Muscle of back (tissue), 3 donors: ENCODE measurements at regions not wholly inside any gene's neighbourhood (a gene's known extent, or its start where the extent isn't known, plus 50 kb on each side); places are given as distances from the start of the nearest gene placed in this dataset.

ENCODE experiments used
- DNase-seq, 3 donors: peaks; one replicate each; pipeline versions ENCODE4 v3.0.0 to v3.0.0-alpha.2; 2013

DNA sequence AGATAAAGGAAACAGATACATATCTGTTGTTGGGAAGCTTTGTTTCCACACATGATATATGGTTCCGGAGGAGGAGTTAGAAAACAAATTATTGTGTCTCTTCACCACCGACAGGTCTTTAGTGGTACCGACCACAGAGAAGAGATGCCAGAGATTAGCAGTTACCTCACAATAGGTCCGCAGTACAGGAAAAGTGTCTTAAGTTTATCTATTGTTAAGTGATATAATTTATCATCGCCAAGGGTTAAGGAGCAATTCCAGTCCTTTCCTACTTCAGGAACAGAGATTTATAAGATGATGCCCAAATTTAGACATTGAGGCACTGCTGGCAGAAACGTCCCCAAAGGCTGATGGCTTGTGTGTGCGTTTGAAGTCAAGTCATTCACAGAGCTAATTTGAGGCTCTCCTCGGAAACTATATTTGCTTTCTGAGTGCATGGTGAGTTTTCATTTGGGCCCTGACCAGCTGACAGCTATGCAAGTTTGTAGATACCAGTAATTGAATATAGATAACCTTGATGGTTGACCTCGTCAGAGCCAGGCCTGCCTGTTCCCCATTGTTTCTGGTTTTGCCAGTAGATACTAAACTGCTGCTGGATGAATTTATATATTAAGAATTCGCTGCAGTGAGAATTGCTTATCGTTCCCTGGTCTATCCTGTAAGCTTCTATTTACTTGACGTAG, 196.4 kb upstream of the IRX3 start:
- no peak for DNase-seq

DNA sequence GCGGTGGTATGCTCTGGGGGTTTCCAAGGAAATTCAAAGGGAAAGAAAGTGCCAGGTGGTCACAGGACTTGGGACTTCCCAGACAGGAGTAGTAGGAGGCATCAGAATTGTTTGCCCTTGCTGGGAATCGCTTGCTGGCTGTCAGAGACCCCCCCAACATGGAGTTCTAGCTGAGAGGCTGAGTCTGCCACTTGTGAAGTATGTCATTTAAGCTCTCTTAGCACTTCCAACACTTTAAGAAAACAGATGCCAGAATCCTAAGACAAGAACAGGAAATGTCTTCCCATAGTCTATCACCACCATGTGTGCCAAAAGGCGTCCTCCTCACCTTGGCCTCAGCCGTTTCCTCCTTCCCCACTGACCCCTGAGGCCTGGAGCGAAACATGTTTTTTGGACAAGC, 193.8 kb upstream of the IRX3 start:
- DNase-seq = no peak

DNA sequence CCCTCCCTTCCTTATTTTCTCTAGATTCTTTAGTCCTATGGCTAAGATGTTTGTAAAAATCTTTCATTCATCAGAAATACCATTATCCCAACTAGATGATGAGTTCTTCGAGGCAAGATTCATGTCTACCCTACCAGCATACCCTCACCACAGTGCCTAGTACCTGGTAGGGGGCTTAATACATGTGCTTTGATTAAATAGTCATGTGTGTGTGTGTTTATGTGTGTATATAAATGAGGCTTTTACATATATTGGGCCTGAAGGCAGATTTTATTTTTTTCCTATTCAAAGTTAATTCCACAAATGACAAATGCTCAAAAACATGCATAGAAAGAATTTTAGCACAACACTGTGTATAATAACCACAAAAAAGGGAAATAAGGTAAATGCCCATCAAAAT, 193.0 kb upstream of the IRX3 start:
- DNase-seq = no peak

DNA sequence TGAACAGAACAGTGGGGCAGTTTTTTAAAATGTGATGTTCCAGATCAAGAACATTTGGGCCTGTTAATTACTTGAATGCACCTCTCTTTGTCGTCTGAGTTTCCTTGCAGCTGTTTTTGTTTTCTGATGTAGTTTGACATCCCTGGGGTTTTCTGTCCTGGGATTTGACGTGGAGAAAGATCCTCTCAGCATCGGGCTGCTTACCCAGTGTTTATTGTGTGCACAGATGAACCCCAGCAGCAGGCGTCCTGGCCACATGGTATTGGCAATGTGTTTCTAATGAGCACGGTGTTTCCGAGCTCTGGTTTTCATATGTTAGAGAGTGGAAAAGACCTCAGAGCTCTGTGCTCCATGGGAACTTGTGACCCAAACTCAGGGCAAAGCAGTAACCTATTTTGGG, 191.1 kb upstream of the IRX3 start:
- DNase-seq = peak in 1 of 3 donors; percentile 32

DNA sequence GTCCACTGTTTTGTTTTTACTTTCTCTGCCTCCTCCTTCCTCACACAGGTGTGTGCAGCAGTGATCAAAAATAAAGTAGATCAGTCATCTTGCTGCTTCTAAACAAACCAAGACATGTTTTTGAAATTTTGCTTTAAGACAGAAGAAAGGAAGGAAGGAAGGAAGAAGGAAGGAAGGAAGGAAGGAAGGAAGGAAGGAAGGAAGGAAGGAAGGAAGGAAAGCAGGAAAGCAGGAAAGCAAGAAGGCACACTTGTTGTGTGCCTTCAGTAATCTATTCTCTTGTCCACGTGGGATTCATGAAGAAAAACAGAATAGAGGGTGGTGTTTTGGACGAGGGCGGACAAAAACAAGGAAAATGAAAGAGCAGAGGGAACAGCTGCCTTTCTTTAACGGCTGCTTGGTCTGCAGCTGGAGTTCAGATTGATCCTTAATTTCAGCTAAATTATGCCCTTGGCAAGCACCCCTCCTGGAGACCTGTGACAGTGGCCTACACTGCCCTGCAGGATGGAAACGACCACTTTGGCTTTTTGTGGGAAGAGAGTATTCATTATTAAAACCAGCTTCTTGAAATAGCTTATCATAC, 188.5 kb upstream of the IRX3 start:
- peak in 1 of 3 donors; percentile 29 for DNase-seq

DNA sequence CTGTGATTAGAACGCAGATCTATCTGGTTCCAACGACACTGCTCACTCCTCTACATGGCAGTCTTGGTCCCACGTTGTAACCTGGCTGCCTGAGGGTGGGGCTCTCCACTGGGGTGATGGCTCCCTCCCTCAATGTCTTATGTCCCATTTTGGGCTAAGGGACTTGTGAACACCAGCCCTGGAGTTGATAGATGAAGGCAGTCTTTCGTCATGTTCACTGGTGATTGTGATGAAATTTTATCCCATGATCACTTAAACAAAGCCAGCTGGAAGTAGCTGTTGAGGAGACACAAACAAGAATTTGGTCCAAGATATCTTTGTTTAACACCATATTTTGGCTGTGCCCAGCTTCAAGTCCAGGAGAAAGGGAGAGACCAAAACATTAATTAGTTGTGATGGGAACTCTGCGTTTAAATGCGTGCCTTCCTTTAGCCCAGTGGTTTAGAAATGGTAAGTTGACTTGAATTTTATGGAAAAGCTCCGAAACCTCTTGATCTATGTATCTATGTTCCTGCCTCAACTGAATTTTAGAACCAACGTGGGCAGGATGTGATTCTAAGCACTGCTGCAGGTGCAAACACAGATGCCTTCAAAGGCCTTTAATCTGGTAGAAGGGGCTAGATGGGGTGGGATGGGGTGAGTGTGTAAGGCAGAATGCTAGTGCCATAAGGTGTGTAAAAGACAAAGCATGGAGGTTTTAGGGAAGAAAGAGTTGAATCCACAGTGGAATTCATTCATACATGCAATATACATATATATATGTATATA, 186.8 kb upstream of the IRX3 start:
- no peak for DNase-seq

DNA sequence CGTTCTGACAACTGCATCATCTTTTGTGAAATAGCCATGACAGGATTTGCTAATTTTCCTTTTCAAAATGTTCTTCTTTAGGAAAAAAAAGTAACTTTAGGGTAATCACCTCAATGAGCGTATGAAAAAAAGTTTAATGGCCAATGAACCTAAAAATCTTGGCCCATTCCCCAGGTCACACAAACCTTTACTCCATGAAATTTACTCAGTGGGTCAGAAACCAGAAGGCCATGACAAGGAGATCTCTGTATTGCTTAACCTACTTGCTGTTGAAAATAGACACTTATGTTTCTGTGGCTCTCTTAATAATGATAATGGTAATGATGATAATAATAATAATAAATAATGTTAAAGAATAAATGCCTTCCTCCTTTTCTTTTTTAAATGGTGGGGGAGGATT, 180.8 kb upstream of the IRX3 start:
- DNase-seq = no peak

DNA sequence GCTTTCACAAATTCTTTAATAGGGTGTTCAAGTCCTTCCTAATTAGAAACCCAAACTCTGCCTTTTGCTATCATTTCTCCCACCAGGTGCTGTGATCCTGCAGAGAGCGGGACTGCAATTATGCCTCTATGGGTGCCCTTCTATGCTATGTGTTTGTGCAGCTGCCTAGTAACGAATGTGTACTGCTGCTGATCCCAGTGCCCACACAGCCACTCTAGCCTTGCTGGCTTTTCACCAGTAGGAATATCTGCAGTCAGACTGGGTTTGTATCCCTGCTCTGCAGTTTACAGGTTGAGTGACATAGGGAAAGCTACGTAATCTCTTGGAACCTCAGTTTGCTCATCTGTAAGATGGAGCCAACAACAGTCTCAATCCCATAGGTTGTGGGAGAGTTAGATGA, 179.6 kb upstream of the IRX3 start:
- no peak for DNase-seq

DNA sequence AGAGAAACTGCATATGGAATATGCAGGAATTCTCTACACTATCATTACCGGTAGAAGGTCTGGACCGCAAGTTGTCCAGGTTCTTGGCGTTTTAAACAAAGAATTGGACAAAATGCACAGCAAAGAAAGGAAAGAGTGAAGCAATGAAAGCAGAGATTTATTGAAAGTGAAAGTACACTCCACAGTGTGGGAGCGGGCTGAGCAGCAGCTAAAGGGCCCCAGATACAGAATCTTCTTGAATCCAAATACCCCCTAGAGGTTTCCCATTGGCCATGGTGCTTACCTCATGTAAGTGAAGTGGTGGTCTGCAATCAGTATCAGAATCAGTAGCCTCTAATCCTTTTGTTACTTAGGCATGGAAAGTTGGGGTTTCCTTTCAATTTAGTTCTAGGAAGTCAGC, 178.5 kb upstream of the IRX3 start:
- no peak for DNase-seq

DNA sequence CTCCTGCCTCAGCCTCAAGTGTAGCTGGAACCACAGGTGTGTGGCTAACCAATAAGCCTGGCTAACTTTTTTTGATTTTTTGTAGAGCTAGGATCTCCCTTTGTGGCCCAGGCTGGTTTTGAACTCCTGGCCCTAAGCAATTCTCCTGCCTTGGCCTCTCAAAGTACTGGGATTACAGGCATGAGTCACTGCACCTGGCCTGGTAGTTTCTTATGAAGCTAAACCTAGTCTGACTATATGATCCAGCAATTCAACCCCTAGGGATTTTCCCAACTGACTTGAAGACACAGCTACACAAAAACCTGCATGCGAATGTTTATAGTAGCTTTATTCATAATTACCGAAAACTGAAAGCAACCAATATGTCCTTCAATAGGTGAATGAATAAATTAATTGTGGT, 176.2 kb upstream of the IRX3 start:
- DNase-seq = no peak

DNA sequence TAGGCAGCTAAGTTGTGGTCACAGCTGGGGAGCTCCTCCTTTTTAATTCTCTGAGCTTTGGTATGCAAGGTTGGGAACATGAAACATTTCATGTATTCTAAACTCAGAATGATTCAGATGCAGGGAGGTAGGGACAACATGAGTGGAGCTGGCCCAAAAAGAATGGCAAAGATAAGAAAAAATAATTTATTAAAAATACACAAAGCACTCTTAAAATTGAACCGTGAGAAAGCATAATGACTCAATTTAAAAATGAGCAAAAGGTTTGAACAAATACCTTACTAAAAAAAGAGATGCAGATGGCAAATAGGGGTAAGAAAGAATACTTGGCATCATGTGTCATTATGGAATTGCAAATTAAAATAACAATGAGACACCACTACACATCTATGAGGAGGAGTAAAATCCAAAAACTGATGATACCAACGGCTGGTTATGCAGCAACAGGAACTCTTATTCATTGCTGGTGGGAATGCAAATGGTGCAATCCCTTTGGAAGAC, 175.6 kb upstream of the IRX3 start:
- DNase-seq = peak in 1 of 3 donors; percentile 86

DNA sequence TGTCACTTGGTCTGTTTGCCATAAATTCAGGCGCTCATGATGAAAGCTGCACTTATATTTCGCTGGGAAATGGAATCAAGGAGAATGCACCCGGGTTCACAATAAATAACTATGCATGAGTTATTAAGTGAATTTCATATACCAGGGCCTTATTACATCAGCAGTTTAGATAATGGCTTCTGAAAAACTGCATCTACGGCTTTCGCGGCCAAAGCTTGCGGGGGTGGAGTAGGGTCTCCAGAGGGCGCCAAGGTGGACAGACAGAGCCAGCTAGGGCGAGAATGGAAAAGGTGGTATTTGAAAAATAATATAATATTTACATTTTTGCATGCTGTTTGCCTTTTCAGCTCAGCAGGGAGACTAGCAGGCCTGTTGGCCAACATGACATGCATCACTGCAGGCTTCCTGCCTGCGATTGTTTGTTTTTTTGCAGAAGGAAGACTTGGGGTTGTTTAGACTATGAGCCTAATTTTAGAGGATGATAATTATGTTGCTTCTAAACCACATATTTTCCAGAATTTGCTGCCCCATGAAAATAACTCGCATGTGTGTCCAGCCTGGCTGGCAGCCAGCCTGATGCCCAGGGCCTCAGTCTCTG, 173.8 kb upstream of the IRX3 start:
- DNase-seq = no peak

DNA sequence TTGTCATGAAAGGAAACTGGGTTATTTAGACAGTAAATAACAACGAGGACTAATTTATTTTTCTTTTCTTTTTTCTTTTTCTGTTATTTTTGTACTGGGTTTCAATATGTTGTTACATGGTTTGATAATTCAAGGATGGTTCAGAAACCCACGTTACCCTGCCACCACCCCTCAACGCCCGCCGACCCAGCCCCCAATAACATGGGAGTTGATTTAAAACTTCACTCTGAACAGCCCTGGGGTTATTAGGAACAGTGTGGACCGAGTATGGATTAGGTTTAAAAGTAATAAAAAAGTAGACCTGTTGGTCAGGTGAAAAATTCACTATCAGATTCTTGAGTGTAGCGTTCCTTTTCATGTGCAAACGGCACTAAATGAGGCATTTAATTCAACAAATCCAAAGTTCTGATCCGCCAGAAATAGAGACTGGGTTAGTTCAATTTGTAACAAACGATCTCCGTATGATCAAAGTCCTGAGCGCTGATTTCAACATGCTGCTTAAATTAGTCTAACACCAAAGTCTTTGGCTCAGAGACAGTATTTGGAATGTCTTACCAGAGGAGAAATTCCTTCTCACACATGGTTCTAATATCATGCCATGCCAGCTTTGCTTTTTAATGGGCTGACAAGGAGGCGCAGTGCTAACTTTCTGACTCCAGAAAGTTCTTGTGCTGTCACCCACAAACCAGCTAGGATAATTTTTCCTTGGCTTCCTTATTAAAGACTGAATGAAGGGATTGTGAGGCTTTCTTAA, 173.1 kb upstream of the IRX3 start:
- DNase-seq = peak in 2 of 3 donors; percentile 27 to 77

DNA sequence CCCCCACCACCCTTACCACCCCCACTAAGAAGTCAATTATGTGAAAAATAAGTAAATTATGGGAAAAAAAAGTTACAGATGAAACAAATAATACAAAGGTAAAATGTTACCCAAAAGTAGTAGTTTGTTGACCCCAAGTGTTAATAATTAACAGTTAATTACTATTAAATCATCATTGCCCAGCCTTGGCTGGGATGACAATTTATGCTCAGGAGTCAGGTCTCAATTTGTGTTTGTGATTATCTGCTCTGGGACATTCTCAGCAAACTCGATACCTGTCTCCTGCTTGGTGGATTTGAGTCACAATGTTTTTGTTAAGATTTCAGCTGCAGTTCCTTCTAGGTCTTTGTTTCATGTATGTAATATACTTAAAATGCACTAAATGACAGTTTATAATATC, 172.3 kb upstream of the IRX3 start:
- no peak for DNase-seq

DNA sequence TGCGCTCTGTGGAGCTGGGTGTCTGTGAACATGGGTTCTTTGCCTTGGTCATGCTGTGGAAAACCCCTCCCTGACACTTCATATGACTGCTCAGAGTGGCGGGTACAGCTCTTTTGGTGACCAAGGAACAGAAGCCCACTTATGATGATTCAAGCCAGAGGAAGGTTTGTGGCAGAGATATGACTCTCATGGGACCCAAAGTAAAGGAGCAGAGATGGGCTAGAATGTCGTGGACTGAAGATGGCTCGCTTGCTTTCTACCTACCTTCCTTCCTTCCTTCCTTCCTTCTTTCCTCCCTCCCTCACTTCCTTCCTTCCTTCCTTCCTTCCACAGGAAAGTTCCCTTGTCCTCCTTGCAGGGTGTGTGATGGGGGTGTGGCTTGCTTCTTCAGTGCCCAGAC, 169.7 kb upstream of the IRX3 start:
- no peak for DNase-seq

DNA sequence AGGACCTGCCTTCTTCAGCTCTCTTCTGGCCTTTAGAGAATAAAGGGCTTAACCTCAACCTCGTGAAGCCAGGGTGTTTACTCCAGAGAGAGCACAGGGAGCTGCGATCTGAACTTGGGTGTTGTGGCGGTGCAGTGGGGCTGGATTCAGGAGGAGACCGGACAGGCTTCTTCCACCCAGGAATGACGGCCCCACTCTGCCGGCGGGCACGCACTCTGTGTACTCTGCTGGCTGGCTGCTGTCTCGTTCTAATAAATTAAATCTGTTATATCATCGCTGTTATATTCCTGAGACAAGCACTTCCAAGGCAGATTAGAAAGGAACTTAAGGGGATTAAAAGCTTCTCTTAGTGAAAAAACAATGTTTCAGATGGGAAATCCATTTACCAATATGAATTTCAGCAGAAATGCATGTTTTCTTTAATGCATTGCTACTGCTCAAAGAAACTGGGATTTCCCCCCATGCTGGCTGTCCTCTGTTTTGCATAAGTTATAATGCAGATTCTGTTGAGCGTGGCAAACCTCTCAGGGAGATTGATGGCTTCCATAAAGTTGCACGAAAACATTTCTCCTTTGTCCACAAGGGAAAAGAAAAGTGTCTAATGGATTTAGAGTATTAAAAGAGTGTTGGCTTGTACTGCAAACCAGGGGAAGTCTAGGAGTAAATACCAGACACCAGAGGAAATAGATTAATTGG, 168.6 kb upstream of the IRX3 start:
- no peak for DNase-seq

DNA sequence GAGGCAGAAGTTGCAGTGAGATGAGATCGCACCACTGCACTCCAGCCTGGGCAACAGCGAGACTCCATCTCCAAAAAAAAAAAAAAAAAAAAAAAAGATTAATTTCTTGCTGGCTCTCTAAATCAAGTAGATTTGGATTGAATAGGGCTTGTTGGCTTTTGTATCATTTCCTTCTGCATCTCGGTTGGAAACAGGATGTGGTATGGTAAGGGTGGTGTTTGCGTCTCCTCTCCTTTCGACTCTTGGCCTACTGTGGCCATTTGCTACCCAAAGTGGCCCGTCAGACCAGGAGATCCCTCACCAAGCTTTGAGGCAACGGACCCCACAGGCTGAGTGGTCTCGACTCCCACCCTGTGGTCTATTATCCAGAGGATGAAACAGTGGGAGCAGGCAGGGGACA, 168.0 kb upstream of the IRX3 start:
- DNase-seq = no peak

DNA sequence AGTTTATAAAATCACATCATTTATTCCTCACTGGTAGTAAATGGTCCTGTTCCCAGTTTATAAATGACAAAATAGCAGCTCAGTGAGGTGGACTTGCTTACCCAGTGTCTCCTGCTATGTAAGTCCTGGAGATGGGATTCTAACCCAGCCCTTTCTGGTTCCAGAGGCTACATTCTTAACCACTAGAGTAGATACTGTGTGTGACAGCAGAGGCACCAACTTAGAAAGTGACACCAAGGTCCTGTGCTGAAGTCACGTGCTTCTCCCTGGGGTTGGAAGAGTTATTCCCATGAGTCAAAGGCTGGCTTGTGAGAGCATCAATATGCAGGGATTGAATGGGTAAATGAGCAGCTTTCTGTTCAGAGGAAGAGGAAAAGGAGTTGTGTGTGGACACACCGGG, 167.3 kb upstream of the IRX3 start:
- no peak for DNase-seq

DNA sequence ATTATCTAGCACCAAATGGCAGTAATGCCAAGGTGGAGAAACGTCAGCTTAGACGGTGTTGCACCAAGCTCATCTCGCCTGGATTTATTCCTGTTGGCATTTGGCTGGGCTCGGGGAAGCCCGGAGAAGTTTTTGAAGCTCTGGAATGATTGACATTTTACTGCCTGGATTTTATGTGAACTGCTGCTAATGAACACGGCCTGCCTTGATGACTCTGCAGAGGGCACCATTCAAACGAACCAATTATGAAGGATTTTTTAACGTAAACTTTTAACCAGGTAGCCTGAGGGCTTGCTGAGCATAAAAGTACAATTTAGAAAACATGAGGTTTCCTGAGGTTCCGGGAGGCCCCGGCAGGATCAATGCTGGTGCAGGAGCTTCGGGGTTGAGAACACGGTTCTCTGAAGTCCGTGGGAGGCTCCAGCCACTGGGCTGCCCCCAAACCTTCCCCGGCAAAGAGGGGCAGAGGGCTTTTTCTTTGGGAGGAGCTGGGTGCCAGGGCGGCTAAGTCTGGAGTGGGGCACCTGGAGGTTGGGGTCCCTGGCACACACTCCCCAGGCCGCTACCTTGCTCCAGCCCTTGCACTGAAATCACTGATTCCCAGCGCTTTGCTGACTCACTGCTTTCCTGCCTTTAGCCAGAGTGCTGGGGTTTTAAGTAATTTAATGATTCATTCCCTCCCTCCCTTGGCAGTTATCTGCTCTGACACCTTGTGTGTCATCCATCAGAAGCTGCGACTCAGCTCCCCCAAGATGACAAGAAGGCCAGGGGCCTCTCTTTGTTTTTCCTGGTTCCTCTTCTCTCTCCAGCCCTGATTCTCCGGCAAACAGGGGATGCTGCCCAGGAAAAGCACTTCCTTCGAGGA, 161.2 kb upstream of the IRX3 start:
- peak in 1 of 3 donors; percentile 87 for DNase-seq

DNA sequence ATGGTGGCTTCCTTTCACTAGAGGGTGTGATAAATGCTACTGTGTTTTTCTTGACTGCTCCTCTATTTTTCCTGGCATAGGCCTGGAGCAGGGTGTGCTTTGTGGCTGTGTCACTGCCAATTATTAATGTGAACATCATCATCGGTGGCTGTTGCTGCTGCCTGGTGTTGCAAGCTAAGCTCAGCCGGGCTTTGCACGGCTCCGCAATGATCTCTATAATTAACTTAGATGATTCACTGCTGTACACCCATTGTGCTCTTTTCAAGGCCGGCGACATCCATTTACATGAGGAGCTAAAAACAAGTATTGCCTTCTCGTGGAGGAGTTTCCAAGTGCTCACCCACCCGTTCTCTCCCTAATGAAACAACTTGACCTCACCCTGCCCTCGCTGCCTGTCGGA, 160.1 kb upstream of the IRX3 start:
- peak in 1 of 3 donors; percentile 91 for DNase-seq
